ENCODE measurements at regions not wholly inside any gene's neighbourhood (a gene's known extent, or its start where the extent isn't known, plus 50 kb on each side); places are given as distances from the start of the nearest gene placed in this dataset.

- no peak for DNase-seq
Observed at GRCh38 chr22:48742556-48743343, 1084.9 kb downstream of the BRD1 start.

- no peak for DNase-seq
Observed at GRCh38 chr22:48742191-48742555, 1085.5 kb downstream of the BRD1 start.

GRCh38 chr22:48741540-48741939 lies 1086.1 kb downstream of the BRD1 start:
- DNase-seq, result no peak

GRCh38 chr22:48740731-48741405 lies 1086.8 kb downstream of the BRD1 start:
- DNase-seq, result no peak

GRCh38 chr22:48740086-48740730 lies 1087.5 kb downstream of the BRD1 start:
- no peak for DNase-seq

GRCh38 chr22:48739348-48740085 lies 1088.2 kb downstream of the BRD1 start:
- no peak for DNase-seq

GRCh38 chr22:48738204-48738980 lies 1089.3 kb downstream of the BRD1 start:
- no peak for DNase-seq

GRCh38 chr22:48737461-48738203 lies 1090.0 kb downstream of the BRD1 start:
- DNase-seq, result no peak

- no peak for DNase-seq
Observed at GRCh38 chr22:48736593-48737460, 1090.8 kb downstream of the BRD1 start.

GRCh38 chr22:48734961-48735360 lies 1092.7 kb downstream of the BRD1 start:
- DNase-seq, result no peak

- DNase-seq, result no peak
Observed at GRCh38 chr22:48734359-48734758, 1093.3 kb downstream of the BRD1 start.

GRCh38 chr22:48729499-48730171 lies 1098.0 kb downstream of the BRD1 start:
- no peak for DNase-seq

GRCh38 chr22:48727454-48728058 lies 1100.1 kb downstream of the BRD1 start:
- no peak for DNase-seq

- no peak for DNase-seq
Observed at GRCh38 chr22:48724899-48725298, 1102.8 kb downstream of the BRD1 start.

GRCh38 chr22:48722661-48723060 lies 1105.0 kb downstream of the BRD1 start:
- DNase-seq, result no peak

- DNase-seq, result no peak
Observed at GRCh38 chr22:48721395-48721669, 1106.3 kb downstream of the BRD1 start.

GRCh38 chr22:48720662-48721394 lies 1106.8 kb downstream of the BRD1 start:
- no peak for DNase-seq

GRCh38 chr22:48719978-48720661 lies 1107.6 kb downstream of the BRD1 start:
- DNase-seq, result no peak

Data from inflammatory macrophage treated with lipopolysaccharide for 1 hour (primary cell).